WTC11 (cell line): ENCODE measurements at regions not wholly inside any gene's neighbourhood (a gene's known extent, or its start where the extent isn't known, plus 50 kb on each side); places are given as distances from the start of the nearest gene placed in this dataset.

Experiments
- ATAC-seq: fragments of 200-7000 bp; cut with Tn5 transposase; 2 replicates; pipeline ENCODE4 v1.10.0; 2021; ENCODE audit warnings: mild to moderate bottlenecking, moderate library complexity
- CTCF ChIA-PET: fragments of 300-600 bp; sonication (Branson Sonifier 250); formaldehyde crosslinking; loops from one replicate; lab custom pipeline; 2021; ENCODE audit warnings: antibody characterized with exemption; lab: Charles Lee
- POLR2A ChIA-PET: fragments of 350-600 bp; sonication (Branson Sonifier 250); formaldehyde crosslinking; loops from one replicate; lab custom pipeline; 2021; ENCODE audit warnings: antibody characterized with exemption; lab: Charles Lee
- DNase-seq: peaks from one replicate; pipeline ENCODE4 v3.0.0; 2021; ENCODE audit warnings: low spot score
- H3K27ac Mint-ChIP-seq: 2 replicates; pipeline ENCODE4 v1.8.0; 2021; ENCODE audit warnings: mixed read lengths
- H3K27me3 Mint-ChIP-seq: 2 replicates; pipeline ENCODE4 v1.8.0; 2021; ENCODE audit warnings: low read depth, mild to moderate bottlenecking, moderate library complexity, mixed read lengths
- H3K36me3 Mint-ChIP-seq: 2 replicates; pipeline ENCODE4 v1.8.0; 2021; ENCODE audit warnings: mixed read lengths
- H3K4me1 Mint-ChIP-seq: 2 replicates; pipeline ENCODE4 v1.8.0; 2022; ENCODE audit warnings: mixed read lengths
- H3K4me3 Mint-ChIP-seq: 2 replicates; pipeline ENCODE4 v1.8.0; 2021; ENCODE audit warnings: mild to moderate bottlenecking, moderate library complexity, mixed read lengths
- H3K9me3 Mint-ChIP-seq: 2 replicates; pipeline ENCODE4 v1.8.0; 2021; ENCODE audit warnings: mixed read lengths
- AFF4 ChIP-seq: sonication (generic); formaldehyde crosslinking; IDR thresholded peaks from 2 replicates; pipeline ENCODE4 v1.8.1; 2023; ENCODE audit warnings: mild to moderate bottlenecking, missing genetic modification reagents, borderline replicate concordance
- AR ChIP-seq: fragments of 250-450 bp; sonication (Bioruptor Pico); IDR thresholded peaks from 2 replicates; pipeline ENCODE4 v1.9.0; 2021; ENCODE audit warnings: mild to moderate bottlenecking
- ATF1 ChIP-seq: sonication (generic); formaldehyde crosslinking; IDR thresholded peaks from 2 replicates; pipeline ENCODE4 v1.8.1; 2023; ENCODE audit warnings: mild to moderate bottlenecking, moderate library complexity, missing genetic modification reagents
- CREM ChIP-seq: sonication (generic); formaldehyde crosslinking; IDR thresholded peaks from 2 replicates; pipeline ENCODE4 v1.8.1; 2022; ENCODE audit warnings: mild to moderate bottlenecking, missing genetic modification reagents, moderate library complexity
- E2F5 ChIP-seq: sonication (generic); formaldehyde crosslinking; IDR thresholded peaks from 2 replicates; pipeline ENCODE4 v1.8.1; 2022; ENCODE audit warnings: mild to moderate bottlenecking, moderate library complexity, missing genetic modification reagents
- ESRRA ChIP-seq: sonication (generic); formaldehyde crosslinking; IDR thresholded peaks from 2 replicates; pipeline ENCODE4 v1.8.1; 2022; ENCODE audit warnings: mild to moderate bottlenecking, missing genetic modification reagents, borderline replicate concordance
- IRF2 ChIP-seq: sonication (generic); formaldehyde crosslinking; IDR thresholded peaks from 2 replicates; pipeline ENCODE4 v1.8.0; 2022; ENCODE audit warnings: low read depth, missing genetic modification reagents, borderline replicate concordance
- MLX ChIP-seq: sonication (generic); formaldehyde crosslinking; IDR thresholded peaks from 2 replicates; pipeline ENCODE4 v1.8.1; 2023; ENCODE audit warnings: mild to moderate bottlenecking, missing genetic modification reagents, moderate library complexity
- SP1 ChIP-seq: sonication (generic); formaldehyde crosslinking; conservative IDR thresholded peaks from 2 replicates; pipeline ENCODE4 v1.8.1; 2022; ENCODE audit warnings: missing genetic modification reagents
- TEAD1 ChIP-seq: sonication (generic); formaldehyde crosslinking; IDR thresholded peaks from 2 replicates; pipeline ENCODE4 v1.8.0; 2022; ENCODE audit warnings: mild to moderate bottlenecking, missing genetic modification reagents
- ZBTB21 ChIP-seq: sonication (generic); formaldehyde crosslinking; IDR thresholded peaks from 2 replicates; pipeline ENCODE4 v1.8.1; 2023; ENCODE audit warnings: mild to moderate bottlenecking, missing genetic modification reagents, borderline replicate concordance
- ZBTB43 ChIP-seq: sonication (generic); formaldehyde crosslinking; IDR thresholded peaks from 2 replicates; pipeline ENCODE4 v1.8.1; 2023; ENCODE audit warnings: mild to moderate bottlenecking, missing genetic modification reagents
- ZMAT4 ChIP-seq: fragments of 250-450 bp; sonication (Bioruptor Pico); IDR thresholded peaks from 2 replicates; pipeline ENCODE4 v1.9.0; 2021; ENCODE audit warnings: mild to moderate bottlenecking
- ZNF121 ChIP-seq: sonication (generic); formaldehyde crosslinking; IDR thresholded peaks from 2 replicates; pipeline ENCODE4 v1.8.0; 2023; ENCODE audit warnings: missing genetic modification reagents
- ZNF232 ChIP-seq: sonication (generic); formaldehyde crosslinking; IDR thresholded peaks from 2 replicates; pipeline ENCODE4 v1.8.0; 2022; ENCODE audit warnings: mild to moderate bottlenecking, missing genetic modification reagents
- ZNF281 ChIP-seq: sonication (generic); formaldehyde crosslinking; IDR thresholded peaks from 2 replicates; pipeline ENCODE4 v1.8.0; 2023; ENCODE audit warnings: mild to moderate bottlenecking, missing genetic modification reagents

GRCh38 chr5:18749763-18750162, 1115.5 kb downstream of the TAF11L14 start (continued):
- TF ChIP-seq MLX (CRISPR knock-in tag) (no peak), ZMAT4 (no peak), IRF2 (CRISPR knock-in tag) (no peak), ZNF121 (CRISPR knock-in tag) (no peak), ZNF232 (no peak), SP1 (no peak)

GRCh38 chr5:18752317-18752716, 1118.1 kb downstream of the TAF11L14 start:
- H3K9me3 Mint-ChIP-seq, result peaks cover 40% of the 10 kb centered on the region
- ATAC-seq, result no peak
- H3K27ac Mint-ChIP-seq, result no peak overlapping the region
- CTCF ChIA-PET, result no interaction called here
- peaks cover 8% of the 10 kb centered on the region for H3K36me3 Mint-ChIP-seq
- POLR2A ChIA-PET, result no interaction called here
- DNase-seq, result no peak
- TF ChIP-seq TEAD1 (CRISPR knock-in tag) (no peak), E2F5 (CRISPR knock-in tag) (no peak), ATF1 (CRISPR knock-in tag) (no peak)
- H3K27me3 Mint-ChIP-seq, result no peaks in the 10 kb centered on the region; the same call in 1 of the 2 replicates
- no peak overlapping the region for H3K4me3 Mint-ChIP-seq
- H3K4me1 Mint-ChIP-seq, result peaks cover 3% of the 10 kb centered on the region

GRCh38 chr5:18754201-18754600, 1119.9 kb downstream of the TAF11L14 start:
- ChIA-PET POLR2A (no interaction called here), CTCF (no interaction called here)
- Mint-ChIP-seq H3K4me1 (peaks cover 3% of the 10 kb centered on the region), H3K36me3 (0 out of 2 replicates have a peak, but pooled peaks cover under 1% of the 10 kb centered on the region), H3K27ac (no peak overlapping the region), H3K4me3 (no peak overlapping the region), H3K9me3 (peaks cover 23% of the 10 kb centered on the region), H3K27me3 (no peaks in the 10 kb centered on the region; the same call in 1 of the 2 replicates)
- no peak for ATAC-seq
- no peak for DNase-seq
- TF ChIP-seq AR, result no peak
- TF ChIP-seq ZNF281 (CRISPR knock-in tag), result no peak
- no peak for TF ChIP-seq ESRRA (CRISPR knock-in tag)
- no peak for TF ChIP-seq CREM
- TF ChIP-seq ZBTB43 (CRISPR knock-in tag), result no peak
- TF ChIP-seq ZBTB21 (CRISPR knock-in tag), result no peak
- no peak for TF ChIP-seq AFF4 (CRISPR knock-in tag)
